ENCODE measurements at regions not wholly inside any gene's neighbourhood (a gene's known extent, or its start where the extent isn't known, plus 50 kb on each side); places are given as distances from the start of the nearest gene placed in this dataset.

- peak; percentile 81 for DNase-seq (ENCODE audit: low read depth)
Measured at GRCh38 chr2:149743842-149744448, 156.4 kb upstream of the MMADHC start.

- DNase-seq (ENCODE audit: low read depth), result peak; percentile 90
Measured at GRCh38 chr2:149741646-149742045, 154.1 kb upstream of the MMADHC start.

- DNase-seq (ENCODE audit: low read depth), result peak; percentile 29
Measured at GRCh38 chr2:149740490-149740889, 152.9 kb upstream of the MMADHC start.

- DNase-seq (ENCODE audit: low read depth), result peak; percentile 34
Measured at GRCh38 chr2:149739883-149740265, 152.3 kb upstream of the MMADHC start.

- DNase-seq (ENCODE audit: low read depth), result no peak
Measured at GRCh38 chr2:149739171-149739882, 151.8 kb upstream of the MMADHC start.

- DNase-seq (ENCODE audit: low read depth), result no peak
Measured at GRCh38 chr2:149738767-149739166, 151.2 kb upstream of the MMADHC start.

GRCh38 chr2:149737896-149738295, 150.3 kb upstream of the MMADHC start:
- peak; percentile 19 for DNase-seq (ENCODE audit: low read depth)

- no peak for DNase-seq (ENCODE audit: low read depth)
Measured at GRCh38 chr2:149735237-149735958, 147.8 kb upstream of the MMADHC start.

- DNase-seq (ENCODE audit: low read depth), result peak; percentile 80
Measured at GRCh38 chr2:149733936-149734685, 146.5 kb upstream of the MMADHC start.

- no peak for DNase-seq (ENCODE audit: low read depth)
Measured at GRCh38 chr2:149732730-149733290, 145.2 kb upstream of the MMADHC start.

GRCh38 chr2:149732001-149732685, 144.6 kb upstream of the MMADHC start:
- peak; percentile 21 for DNase-seq (ENCODE audit: low read depth)

- no peak for DNase-seq (ENCODE audit: low read depth)
Measured at GRCh38 chr2:149731079-149731478, 143.5 kb upstream of the MMADHC start.

GRCh38 chr2:149729586-149729985, 142.0 kb upstream of the MMADHC start:
- DNase-seq (ENCODE audit: low read depth), result no peak

- DNase-seq (ENCODE audit: low read depth), result peak; percentile 43
Measured at GRCh38 chr2:149727927-149728326, 140.4 kb upstream of the MMADHC start.

GRCh38 chr2:149725234-149725633, 137.7 kb upstream of the MMADHC start:
- no peak for DNase-seq (ENCODE audit: low read depth)

- no peak for DNase-seq (ENCODE audit: low read depth)
Measured at GRCh38 chr2:149724091-149724490, 136.5 kb upstream of the MMADHC start.

- DNase-seq (ENCODE audit: low read depth), result no peak
Measured at GRCh38 chr2:149720615-149721014, 133.0 kb upstream of the MMADHC start.

GRCh38 chr2:149719695-149720094, 132.1 kb upstream of the MMADHC start:
- no peak for DNase-seq (ENCODE audit: low read depth)

- peak; percentile 21 for DNase-seq (ENCODE audit: low read depth)
Measured at GRCh38 chr2:149716687-149717086, 129.1 kb upstream of the MMADHC start.

- DNase-seq (ENCODE audit: low read depth), result no peak
Measured at GRCh38 chr2:149715894-149716293, 128.3 kb upstream of the MMADHC start.

- DNase-seq (ENCODE audit: low read depth), result peak; percentile 64
Measured at GRCh38 chr2:149715005-149715592, 127.5 kb upstream of the MMADHC start.

Data from amniotic epithelial cell (primary cell).